Tibial artery (tissue), 4 donors: ENCODE measurements at regions not wholly inside any gene's neighbourhood (a gene's known extent, or its start where the extent isn't known, plus 50 kb on each side); places are given as distances from the start of the nearest gene placed in this dataset.

ENCODE experiments used
- DNase-seq, 2 donors: peaks; one replicate each; pipeline ENCODE4 v3.0.0-alpha.2; 2019
- H3K27ac ChIP-seq, 2 donors: fragments of 200-600 bp; sonication (generic) in 1 of 2; 1 replicate in 1 of 2; 2 replicates in 1 of 2; pipeline ENCODE4 v1.5.1; 2018 to 2019; ENCODE audit warnings: mild to moderate bottlenecking in 1 of 2
- H3K27me3 ChIP-seq, 2 donors: fragments of 200-600 bp; sonication (generic) in 1 of 2; one replicate each; pipeline versions ENCODE4 v1.5.1 to v1.6.0; 2016 to 2019
- H3K36me3 ChIP-seq, 3 donors: fragments of 200-600 bp; sonication (generic) in 2 of 3; one replicate each; pipeline ENCODE4 v1.5.1; 2016 to 2019; ENCODE audit warnings: mild to moderate bottlenecking in 2 of 3
- H3K4me1 ChIP-seq, 4 donors: fragments of 200-600 bp; sonication (generic) in 2 of 4; 1 replicate in 3 of 4; 2 replicates in 1 of 4; pipeline ENCODE4 v1.5.1; 2016 to 2019
- H3K4me3 ChIP-seq, 2 donors: fragments of 200-600 bp; sonication (generic) in 1 of 2; 1 replicate in 1 of 2; 2 replicates in 1 of 2; pipeline ENCODE4 v1.5.1; 2018 to 2019; ENCODE audit warnings: mild to moderate bottlenecking in 2 of 2
- H3K9me3 ChIP-seq, 3 donors: fragments of 200-600 bp; sonication (generic) in 1 of 3; one replicate each; pipeline ENCODE4 v1.5.1; 2016 to 2019
- intact Hi-C: fragments of 100-400 bp; cut with DNase I; formaldehyde crosslinking; loops from one replicate; pipeline ENCODE4 v1.15.0; 2023; ENCODE audit warnings: low total_unique reads
- TF ChIP-seq, protein P1 (sequence below), 2 experiments: fragments of 200-600 bp in 1 of 2; fragments of 450-650 bp in 1 of 2; IDR thresholded peaks; one replicate each; pipeline ENCODE4 v1.5.1; 2017 to 2019; ENCODE audit warnings: antibody characterized with exemption in 2 of 2, mild to moderate bottlenecking in 1 of 2, moderate library complexity in 1 of 2

DNA sequence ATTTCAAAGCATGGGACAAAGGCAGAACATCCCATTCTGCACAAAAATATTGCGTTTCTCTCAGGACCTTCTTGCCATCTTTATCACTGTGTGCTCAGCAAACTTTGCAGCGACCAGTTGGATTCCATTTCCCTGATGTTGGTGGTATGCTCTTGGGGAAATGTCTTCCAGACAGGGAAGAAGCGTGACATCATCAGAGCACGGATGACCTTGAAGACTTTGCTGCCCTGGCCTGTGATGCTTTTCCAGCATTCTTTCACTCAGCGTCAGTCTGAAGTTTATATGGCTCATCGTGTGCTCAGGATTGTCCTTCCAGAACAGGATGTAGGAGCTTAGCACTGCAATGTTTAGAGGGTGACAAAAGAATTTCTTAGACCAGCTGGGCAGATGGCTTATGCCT is 131.4 kb upstream of the F3 start:
- no peak for DNase-seq
- no peaks in the 10 kb centered on the region for H3K27me3 ChIP-seq
- peaks cover 0 to 17% (median 0%) of the 10 kb centered on the region in 4 donors for H3K4me1 ChIP-seq
- H3K36me3 ChIP-seq = no peaks in the 10 kb centered on the region
- H3K4me3 ChIP-seq = no peak overlapping the region
- TF ChIP-seq, protein P1, sequence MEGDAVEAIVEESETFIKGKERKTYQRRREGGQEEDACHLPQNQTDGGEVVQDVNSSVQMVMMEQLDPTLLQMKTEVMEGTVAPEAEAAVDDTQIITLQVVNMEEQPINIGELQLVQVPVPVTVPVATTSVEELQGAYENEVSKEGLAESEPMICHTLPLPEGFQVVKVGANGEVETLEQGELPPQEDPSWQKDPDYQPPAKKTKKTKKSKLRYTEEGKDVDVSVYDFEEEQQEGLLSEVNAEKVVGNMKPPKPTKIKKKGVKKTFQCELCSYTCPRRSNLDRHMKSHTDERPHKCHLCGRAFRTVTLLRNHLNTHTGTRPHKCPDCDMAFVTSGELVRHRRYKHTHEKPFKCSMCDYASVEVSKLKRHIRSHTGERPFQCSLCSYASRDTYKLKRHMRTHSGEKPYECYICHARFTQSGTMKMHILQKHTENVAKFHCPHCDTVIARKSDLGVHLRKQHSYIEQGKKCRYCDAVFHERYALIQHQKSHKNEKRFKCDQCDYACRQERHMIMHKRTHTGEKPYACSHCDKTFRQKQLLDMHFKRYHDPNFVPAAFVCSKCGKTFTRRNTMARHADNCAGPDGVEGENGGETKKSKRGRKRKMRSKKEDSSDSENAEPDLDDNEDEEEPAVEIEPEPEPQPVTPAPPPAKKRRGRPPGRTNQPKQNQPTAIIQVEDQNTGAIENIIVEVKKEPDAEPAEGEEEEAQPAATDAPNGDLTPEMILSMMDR (IDR thresholded peaks at IDR 0.05) = no peak
- H3K27ac ChIP-seq = peak overlapping the region in 1 of 2 donors; percentile 13
- no peaks in the 10 kb centered on the region for H3K9me3 ChIP-seq
- intact Hi-C loops = no loop called here

DNA sequence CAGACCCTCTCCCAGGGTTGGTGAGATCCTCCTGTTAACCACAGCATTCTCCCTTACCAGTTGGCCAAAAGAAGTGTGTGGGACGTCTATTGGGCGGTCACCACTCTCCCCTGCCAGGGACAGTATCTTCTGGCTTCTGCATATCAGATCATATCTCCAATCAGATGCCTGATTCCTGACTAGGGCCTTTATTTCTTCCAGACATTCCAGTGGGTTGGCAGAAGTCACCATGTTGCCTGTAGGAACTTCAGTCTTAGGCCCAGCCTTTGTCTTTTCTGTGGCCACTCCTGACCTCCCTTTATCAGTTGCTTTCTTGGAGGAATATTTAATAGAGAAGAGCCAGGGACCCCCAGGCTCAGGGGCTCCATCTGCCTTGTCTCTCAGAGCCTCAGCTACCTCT is 130.4 kb upstream of the F3 start:
- H3K9me3 ChIP-seq = no peaks in the 10 kb centered on the region
- intact Hi-C loops = no loop called here
- H3K4me3 ChIP-seq = no peak overlapping the region
- H3K27ac ChIP-seq = no peak overlapping the region
- H3K36me3 ChIP-seq = no peaks in the 10 kb centered on the region
- no peaks in the 10 kb centered on the region for H3K27me3 ChIP-seq
- TF ChIP-seq, protein P1 (IDR thresholded peaks at IDR 0.05) = no peak
- H3K4me1 ChIP-seq = peaks cover 0 to 17% (median 0%) of the 10 kb centered on the region in 4 donors
- no peak for DNase-seq

DNA sequence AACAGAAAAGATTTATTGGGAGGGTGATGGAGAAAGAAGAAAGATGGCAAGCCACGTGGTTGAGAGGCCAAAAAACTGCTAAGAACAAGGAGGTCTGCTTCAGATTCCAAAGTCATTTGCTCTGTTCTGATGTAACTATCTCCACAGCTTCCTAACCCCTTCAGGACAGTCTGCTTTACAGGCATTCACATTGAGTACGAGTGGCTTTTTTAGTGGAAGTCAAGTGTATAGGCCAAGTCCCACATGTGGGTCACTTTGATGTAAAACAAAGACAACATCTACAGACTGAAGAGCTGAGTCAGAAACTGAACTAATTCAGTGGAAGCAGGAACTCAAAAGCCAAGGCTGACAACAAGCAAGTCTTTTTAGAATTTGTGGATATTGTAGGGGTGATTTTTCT is 128.7 kb upstream of the F3 start:
- Histone ChIP-seq H3K9me3 (no peaks in the 10 kb centered on the region), H3K4me1 (peaks cover 0 to 17% (median 0%) of the 10 kb centered on the region in 4 donors), H3K27ac (no peak overlapping the region), H3K27me3 (no peaks in the 10 kb centered on the region), H3K36me3 (no peaks in the 10 kb centered on the region), H3K4me3 (no peak overlapping the region)
- DNase-seq = no peak
- TF ChIP-seq, protein P1 (IDR thresholded peaks at IDR 0.05) = no peak
- intact Hi-C loops = no loop called here

DNA sequence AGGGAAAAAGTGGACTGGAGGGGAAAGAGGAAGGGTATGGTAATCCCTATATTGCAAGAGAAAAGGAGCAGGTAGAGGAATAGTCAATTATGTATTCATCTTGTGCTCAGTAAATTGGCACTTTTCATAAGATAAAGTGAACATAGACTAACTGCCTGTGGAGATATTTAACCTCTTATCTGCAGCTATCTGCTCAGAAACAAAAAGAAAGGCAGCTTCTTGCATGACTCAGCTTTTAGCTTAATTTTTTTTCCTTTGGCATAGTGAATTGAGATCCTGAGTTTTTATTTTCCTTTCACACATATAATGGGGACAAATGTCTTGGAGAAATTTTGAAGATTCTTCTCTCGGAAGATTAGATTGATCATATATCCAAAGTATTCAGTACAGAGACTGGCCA is 127.6 kb upstream of the F3 start:
- Histone ChIP-seq H3K27ac (no peak overlapping the region), H3K27me3 (no peaks in the 10 kb centered on the region), H3K36me3 (no peaks in the 10 kb centered on the region), H3K4me3 (no peak overlapping the region), H3K9me3 (no peaks in the 10 kb centered on the region), H3K4me1 (peaks cover 0 to 13% (median 0%) of the 10 kb centered on the region in 4 donors)
- intact Hi-C loops = no loop called here
- no peak for DNase-seq
- TF ChIP-seq, protein P1 (IDR thresholded peaks at IDR 0.05) = no peak

DNA sequence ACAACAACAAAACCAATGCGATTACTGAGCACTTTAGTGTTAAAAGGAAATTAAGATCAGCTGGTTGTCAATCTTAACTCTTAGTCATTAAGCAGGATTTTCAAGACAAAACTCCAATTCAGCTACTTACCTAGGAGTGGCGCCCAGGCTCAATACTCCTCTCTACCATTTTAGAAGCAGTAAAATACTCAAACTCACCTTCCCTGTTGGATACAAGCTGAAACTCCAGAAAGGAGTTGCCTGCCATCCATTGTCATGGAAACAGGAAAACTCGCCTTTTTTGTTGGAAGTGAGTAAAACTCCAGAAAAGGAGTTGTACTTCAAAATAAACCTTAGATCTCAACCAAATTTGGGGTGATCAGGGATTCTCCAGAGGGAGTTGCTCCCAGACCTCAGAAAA is 127.0 kb upstream of the F3 start:
- intact Hi-C loops = no loop called here
- DNase-seq = no peak

More for the DNA sequence above, 127.0 kb upstream of the F3 start:
- Histone ChIP-seq H3K4me1 (peaks cover 0 to 6% (median 0%) of the 10 kb centered on the region in 4 donors), H3K36me3 (no peaks in the 10 kb centered on the region), H3K27me3 (no peaks in the 10 kb centered on the region), H3K27ac (no peak overlapping the region), H3K4me3 (no peak overlapping the region), H3K9me3 (no peaks in the 10 kb centered on the region)
- TF ChIP-seq, protein P1 (IDR thresholded peaks at IDR 0.05) = no peak
